ENCODE measurements at regions not wholly inside any gene's neighbourhood (a gene's known extent, or its start where the extent isn't known, plus 50 kb on each side); places are given as distances from the start of the nearest gene placed in this dataset.
A peak's percentile ranks its signal among the peaks of the same experiment; 100 is the strongest.

GRCh38 chr7:110593355-110593754 is 497.6 kb upstream of the LRRN3 start:
- TF ChIP-seq CTCF (conservative IDR thresholded peaks at IDR 0.05; ENCODE audit: low read depth, low read length) = no peak
- no peak for DNase-seq (ENCODE audit: low read depth)
- H3K4me3 ChIP-seq (ENCODE audit: low read length) = no peak overlapping the region

GRCh38 chr7:110595694-110596093 is 495.2 kb upstream of the LRRN3 start:
- no peak overlapping the region for H3K4me3 ChIP-seq (ENCODE audit: low read length)
- TF ChIP-seq CTCF (conservative IDR thresholded peaks at IDR 0.05; ENCODE audit: low read depth, low read length) = no peak
- no peak for DNase-seq (ENCODE audit: low read depth)

- TF ChIP-seq CTCF (conservative IDR thresholded peaks at IDR 0.05; ENCODE audit: low read depth, low read length) = no peak
- no peak overlapping the region for H3K4me3 ChIP-seq (ENCODE audit: low read length)
- peak; percentile 34 for DNase-seq (ENCODE audit: low read depth)
Observed at GRCh38 chr7:110600956-110601355, 490.0 kb upstream of the LRRN3 start.

GRCh38 chr7:110601710-110602109 is 489.2 kb upstream of the LRRN3 start:
- DNase-seq (ENCODE audit: low read depth) = no peak
- H3K4me3 ChIP-seq (ENCODE audit: low read length) = no peak overlapping the region
- no peak for TF ChIP-seq CTCF (conservative IDR thresholded peaks at IDR 0.05; ENCODE audit: low read depth, low read length)

- no peak for TF ChIP-seq CTCF (conservative IDR thresholded peaks at IDR 0.05; ENCODE audit: low read depth, low read length)
- DNase-seq (ENCODE audit: low read depth) = no peak
- no peak overlapping the region for H3K4me3 ChIP-seq (ENCODE audit: low read length)
Observed at GRCh38 chr7:110604206-110604605, 486.7 kb upstream of the LRRN3 start.

GRCh38 chr7:110604885-110605284 is 486.0 kb upstream of the LRRN3 start:
- TF ChIP-seq CTCF (conservative IDR thresholded peaks at IDR 0.05; ENCODE audit: low read depth, low read length) = no peak
- DNase-seq (ENCODE audit: low read depth) = no peak
- H3K4me3 ChIP-seq (ENCODE audit: low read length) = no peak overlapping the region

- DNase-seq (ENCODE audit: low read depth) = no peak
- TF ChIP-seq CTCF (conservative IDR thresholded peaks at IDR 0.05; ENCODE audit: low read depth, low read length) = no peak
- H3K4me3 ChIP-seq (ENCODE audit: low read length) = no peak overlapping the region
Observed at GRCh38 chr7:110607050-110607857, 483.7 kb upstream of the LRRN3 start.
